ENCODE measurements at regions not wholly inside any gene's neighbourhood (a gene's known extent, or its start where the extent isn't known, plus 50 kb on each side); places are given as distances from the start of the nearest gene placed in this dataset.

- no peaks in the 10 kb centered on the region for H3K27me3 ChIP-seq (ENCODE audit: insufficient read depth, poor library complexity, severe bottlenecking)
- no peak overlapping the region for H3K4me3 ChIP-seq (replicated peaks; ENCODE audit: insufficient read depth, low read length)
- no peak for DNase-seq (ENCODE audit: low read depth in 1 of 2, low spot score in 1 of 2)
- TF ChIP-seq REST (IDR thresholded peaks at IDR 0.05; ENCODE audit: insufficient replicate concordance, low read depth) = no peak
- no peak for TF ChIP-seq SPI1 (IDR thresholded peaks at IDR 0.05; ENCODE audit: borderline replicate concordance, low read depth)
- no peak for TF ChIP-seq GABPA (IDR thresholded peaks at IDR 0.05; ENCODE audit: low read depth)
- TF ChIP-seq CTCF (IDR thresholded peaks at IDR 0.05; ENCODE audit: insufficient read depth, low read length) = no peak
- TF ChIP-seq POLR2AphosphoS5 (IDR thresholded peaks at IDR 0.05; ENCODE audit: low read depth) = no peak
- H3K27ac ChIP-seq (replicated peaks) = no peak overlapping the region
Observed at GRCh38 chr7:53191836-53192443, 156.5 kb downstream of the POM121L12 start.

- Histone ChIP-seq H3K27me3 (ENCODE audit: insufficient read depth, poor library complexity, severe bottlenecking) (no peaks in the 10 kb centered on the region), H3K4me3 (replicated peaks; ENCODE audit: insufficient read depth, low read length) (no peak overlapping the region), H3K27ac (replicated peaks) (no peak overlapping the region)
- TF ChIP-seq SPI1 (IDR thresholded peaks at IDR 0.05; ENCODE audit: borderline replicate concordance, low read depth) = no peak
- no peak for TF ChIP-seq REST (IDR thresholded peaks at IDR 0.05; ENCODE audit: insufficient replicate concordance, low read depth)
- no peak for TF ChIP-seq GABPA (IDR thresholded peaks at IDR 0.05; ENCODE audit: low read depth)
- no peak for TF ChIP-seq POLR2AphosphoS5 (IDR thresholded peaks at IDR 0.05; ENCODE audit: low read depth)
- TF ChIP-seq CTCF (IDR thresholded peaks at IDR 0.05; ENCODE audit: insufficient read depth, low read length) = no peak
- no peak for DNase-seq (ENCODE audit: low read depth in 1 of 2, low spot score in 1 of 2)
Observed at GRCh38 chr7:53205006-53205405, 169.6 kb downstream of the POM121L12 start.

- Histone ChIP-seq H3K27ac (replicated peaks) (no peak overlapping the region), H3K27me3 (ENCODE audit: insufficient read depth, poor library complexity, severe bottlenecking) (no peaks in the 10 kb centered on the region), H3K4me3 (replicated peaks; ENCODE audit: insufficient read depth, low read length) (no peak overlapping the region)
- TF ChIP-seq POLR2AphosphoS5 (IDR thresholded peaks at IDR 0.05; ENCODE audit: low read depth) (no peak), GABPA (IDR thresholded peaks at IDR 0.05; ENCODE audit: low read depth) (no peak), SPI1 (IDR thresholded peaks at IDR 0.05; ENCODE audit: borderline replicate concordance, low read depth) (no peak), REST (IDR thresholded peaks at IDR 0.05; ENCODE audit: insufficient replicate concordance, low read depth) (no peak), CTCF (IDR thresholded peaks at IDR 0.05; ENCODE audit: insufficient read depth, low read length) (no peak)
- DNase-seq (ENCODE audit: low read depth in 1 of 2, low spot score in 1 of 2) = no peak
Observed at GRCh38 chr7:53209129-53209528, 173.7 kb downstream of the POM121L12 start.

Measured in HL-60 (cell line).